ENCODE measurements at regions not wholly inside any gene's neighbourhood (a gene's known extent, or its start where the extent isn't known, plus 50 kb on each side); places are given as distances from the start of the nearest gene placed in this dataset.

- in situ Hi-C loops (cut with HindIII; ENCODE audit: extremely low pct_ligation_motif_present, low pct_unique_long_range_greater_than_20kb) (no loop called here), intact Hi-C loops (cut with micrococcal nuclease; ENCODE audit: unreplicated experiment) (no loop called here)
- WGBS (ENCODE audit: low lambda C conversion rate), result 0% methylated on average over 2 of the region's 2 CpGs
- DNase-seq (ENCODE audit: low spot score) (no peak), FAIRE-seq (no peak), ATAC-seq (no peak)
- H3K9me3 ChIP-seq (ENCODE audit: low read length), result no peaks in the 10 kb centered on the region
- ChIA-PET CTCF (ENCODE audit: low intra/inter-chr PET ratio, low total read pairs) (no interaction called here), POLR2A (no interaction called here)
- TF ChIP-seq TMF1 (CRISPR knock-in tag; IDR thresholded peaks at IDR 0.05; ENCODE audit: low read depth) (no peak), ZKSCAN1 (IDR thresholded peaks at IDR 0.05; ENCODE audit: low read length) (no peak), NFYC (CRISPR knock-in tag; IDR thresholded peaks at IDR 0.05) (no peak), ZBTB43 (CRISPR knock-in tag; conservative IDR thresholded peaks at IDR 0.05) (no peak), BCLAF1 (IDR thresholded peaks at IDR 0.05) (no peak), SP4 (CRISPR knock-in tag; IDR thresholded peaks at IDR 0.05) (no peak), MTERF4 (CRISPR knock-in tag; IDR thresholded peaks at IDR 0.05) (no peak), ZNF3 (CRISPR knock-in tag; IDR thresholded peaks at IDR 0.05) (no peak), HMGXB4 (CRISPR knock-in tag; IDR thresholded peaks at IDR 0.05; ENCODE audit: borderline replicate concordance in 1 of 2, low read depth in 1 of 2) (no peak), MYC (CRISPR knock-in tag; IDR thresholded peaks at IDR 0.05; ENCODE audit: borderline replicate concordance) (no peak), SCMH1 (CRISPR knock-in tag; IDR thresholded peaks at IDR 0.05; ENCODE audit: borderline replicate concordance) (no peak), JUN (CRISPR knock-in tag; IDR thresholded peaks at IDR 0.05) (no peak), ZBTB38 (CRISPR knock-in tag; IDR thresholded peaks at IDR 0.05) (no peak), ZNF776 (CRISPR knock-in tag; IDR thresholded peaks at IDR 0.05) (no peak), ZNF615 (CRISPR knock-in tag; IDR thresholded peaks at IDR 0.05; ENCODE audit: borderline replicate concordance) (no peak), WIZ (CRISPR knock-in tag; IDR thresholded peaks at IDR 0.05) (no peak), GPBP1L1 (CRISPR knock-in tag; IDR thresholded peaks at IDR 0.05) (no peak)
- no peak overlapping the region for H2AFZ ChIP-seq (ENCODE audit: low read length)
- no peak overlapping the region for H3K27ac ChIP-seq (ENCODE audit: extremely low read length, insufficient read depth, low read length)
- no peaks in the 10 kb centered on the region for H3K79me2 ChIP-seq (ENCODE audit: insufficient read depth, low read length)
- H3K36me3 ChIP-seq (replicated peaks in 1 of 2; ENCODE audit: control insufficient read depth in 1 of 2, insufficient read depth in 2 of 2, low read length in 2 of 2), result no peaks in the 10 kb centered on the region
- no peaks in the 10 kb centered on the region for H3K27me3 ChIP-seq (ENCODE audit: control insufficient read depth in 1 of 2, insufficient read depth in 2 of 2, low read length in 2 of 2)
- H3K4me2 ChIP-seq (ENCODE audit: low read depth, low read length), result no peak overlapping the region
- no peaks in the 10 kb centered on the region for H3K4me1 ChIP-seq (ENCODE audit: insufficient read depth, low read length)
- no TSS peak for BruUV-seq (replicated peaks)
- no peak overlapping the region for H3K4me3 ChIP-seq (replicated peaks in 1 of 3; ENCODE audit: insufficient read depth in 1 of 3, low read depth in 2 of 3, low read length in 3 of 3)
- H4K20me1 ChIP-seq (ENCODE audit: insufficient read depth, low read length), result no peaks in the 10 kb centered on the region
- H3K9ac ChIP-seq (ENCODE audit: insufficient read depth, low read depth, low read length), result no peak overlapping the region
Observed at GRCh38 chr6:93789532-93789931, 370.2 kb upstream of the EPHA7 start.

All from HepG2 (cell line).